ENCODE measurements at regions not wholly inside any gene's neighbourhood (a gene's known extent, or its start where the extent isn't known, plus 50 kb on each side); places are given as distances from the start of the nearest gene placed in this dataset.
"Not testable (repeated sequence)": the region's sequence is repeated elsewhere in the genome, so short reads cannot be mapped to it uniquely, and the experiment has no call there.

DNA sequence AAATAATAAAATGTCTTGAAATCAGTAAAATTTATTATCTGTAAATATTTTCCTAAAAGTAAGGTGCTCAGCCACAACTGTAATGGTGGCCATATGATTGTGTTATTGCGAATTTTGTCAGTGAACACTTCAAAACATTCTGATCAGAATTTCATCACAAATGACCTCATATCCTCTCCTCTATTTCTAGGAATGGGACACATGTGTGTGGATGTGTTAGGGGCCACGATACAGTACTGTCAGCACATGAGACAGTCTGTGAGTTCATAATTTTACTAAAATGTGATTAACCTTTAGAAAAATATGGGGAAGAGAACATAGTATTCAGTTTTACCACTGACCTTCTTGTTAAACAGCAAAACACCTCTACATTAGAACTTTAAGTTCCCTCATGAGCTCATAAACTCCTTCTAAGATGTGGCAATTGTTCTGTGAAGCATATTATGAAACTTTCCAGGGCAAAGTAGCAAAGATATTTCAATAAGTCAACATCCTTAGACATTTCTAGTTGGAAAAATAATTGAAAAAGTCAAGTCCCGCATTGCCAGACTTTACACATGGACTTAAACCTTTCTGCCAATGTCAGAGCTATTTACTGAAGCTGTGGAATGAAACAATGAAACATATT lies 158.2 kb upstream of the ABI3BP start:
- peaks cover 19% of the 10 kb centered on the region for H3K27me3 Mint-ChIP-seq
- H3K4me3 Mint-ChIP-seq: no peak overlapping the region
- DNase-seq: no peak
- H3K27ac Mint-ChIP-seq: no peak overlapping the region
- ChIA-PET CTCF (interaction anchor here (0.5 kb wide), 1 partner anchor 81 kb away, joined by 3 read pairs; no protein-coding TSS in a partner anchor), POLR2A (no interaction called here)
- H3K36me3 Mint-ChIP-seq (ENCODE audit: low read depth): no peaks in the 10 kb centered on the region
- H3K9me3 Mint-ChIP-seq: no peaks in the 10 kb centered on the region
- H3K4me1 Mint-ChIP-seq: no peaks in the 10 kb centered on the region

DNA sequence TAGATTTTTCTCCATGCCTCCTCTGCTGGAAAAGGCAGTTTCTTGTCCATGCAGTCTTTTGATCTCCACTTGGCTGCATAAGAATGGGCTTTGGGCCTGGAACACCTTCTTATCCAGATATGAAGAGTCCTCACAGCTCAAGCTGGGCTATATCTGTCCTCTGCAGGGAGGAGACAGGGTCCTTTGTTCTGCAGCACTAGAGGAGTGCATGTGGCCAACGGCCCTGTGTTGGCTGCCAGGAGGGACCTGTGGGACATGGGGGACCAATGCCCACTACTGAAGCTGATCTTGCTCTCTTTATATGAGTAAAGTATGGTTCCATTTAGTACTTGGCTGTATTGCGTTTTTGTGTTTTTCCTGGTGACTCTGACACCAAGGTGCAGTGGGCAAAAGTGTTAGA lies 157.3 kb upstream of the ABI3BP start:
- peaks cover 19% of the 10 kb centered on the region for H3K27me3 Mint-ChIP-seq
- no peaks in the 10 kb centered on the region for H3K36me3 Mint-ChIP-seq (ENCODE audit: low read depth)
- POLR2A ChIA-PET: no interaction called here
- no peak for DNase-seq
- no peak overlapping the region for H3K27ac Mint-ChIP-seq
- H3K4me1 Mint-ChIP-seq: no peaks in the 10 kb centered on the region
- H3K9me3 Mint-ChIP-seq: no peaks in the 10 kb centered on the region
- H3K4me3 Mint-ChIP-seq: no peak overlapping the region
- CTCF ChIA-PET: no interaction called here

DNA sequence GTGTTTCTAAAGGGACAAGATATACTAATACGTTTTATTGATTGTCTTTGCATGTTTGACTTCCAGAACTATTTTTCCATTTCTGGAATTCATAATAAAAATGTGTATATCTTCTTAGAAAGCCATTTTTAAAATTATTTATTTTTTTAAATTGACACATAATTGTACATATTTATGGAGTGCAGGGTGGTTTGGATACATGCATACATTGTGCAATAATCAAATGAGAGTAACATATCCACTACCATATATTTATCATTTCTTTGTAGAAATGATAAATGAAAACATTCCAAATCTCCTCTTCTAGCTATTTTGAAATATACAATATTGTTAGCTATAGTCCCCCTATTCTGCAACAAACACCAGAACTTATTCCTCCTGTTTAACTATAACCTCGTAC lies 156.5 kb upstream of the ABI3BP start:
- no peak for DNase-seq

DNA sequence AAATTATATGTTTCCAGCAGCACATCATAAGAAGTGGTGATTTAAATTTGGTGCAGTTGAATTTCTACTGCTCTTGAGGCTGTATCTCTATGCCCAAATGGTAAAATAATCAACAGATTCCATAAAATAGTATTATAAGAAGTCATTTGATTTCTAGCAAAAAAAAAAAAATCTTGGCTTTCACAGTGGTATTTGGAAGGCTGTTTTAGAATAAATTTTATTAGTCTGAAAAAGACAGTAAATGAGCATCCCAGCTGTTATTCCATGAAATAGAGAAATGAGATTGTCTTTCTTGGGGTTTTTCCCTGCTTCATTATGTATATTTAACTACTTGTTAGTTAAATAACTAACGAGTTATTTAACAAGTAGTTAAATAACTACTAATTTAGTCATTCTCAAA lies 156.0 kb upstream of the ABI3BP start:
- CTCF ChIA-PET: no interaction called here
- Mint-ChIP-seq H3K27me3 (peaks cover 17% of the 10 kb centered on the region), H3K4me3 (no peak overlapping the region), H3K4me1 (no peaks in the 10 kb centered on the region), H3K36me3 (ENCODE audit: low read depth) (no peaks in the 10 kb centered on the region), H3K27ac (no peak overlapping the region), H3K9me3 (no peaks in the 10 kb centered on the region)
- POLR2A ChIA-PET: no interaction called here
- DNase-seq: no peak

More for the DNA sequence above, 156.5 kb upstream of the ABI3BP start:
- ChIA-PET CTCF (no interaction called here), POLR2A (no interaction called here)
- Mint-ChIP-seq H3K9me3 (no peaks in the 10 kb centered on the region), H3K27ac (no peak overlapping the region), H3K36me3 (ENCODE audit: low read depth) (no peaks in the 10 kb centered on the region), H3K4me3 (no peak overlapping the region), H3K4me1 (no peaks in the 10 kb centered on the region), H3K27me3 (peaks cover 17% of the 10 kb centered on the region)

DNA sequence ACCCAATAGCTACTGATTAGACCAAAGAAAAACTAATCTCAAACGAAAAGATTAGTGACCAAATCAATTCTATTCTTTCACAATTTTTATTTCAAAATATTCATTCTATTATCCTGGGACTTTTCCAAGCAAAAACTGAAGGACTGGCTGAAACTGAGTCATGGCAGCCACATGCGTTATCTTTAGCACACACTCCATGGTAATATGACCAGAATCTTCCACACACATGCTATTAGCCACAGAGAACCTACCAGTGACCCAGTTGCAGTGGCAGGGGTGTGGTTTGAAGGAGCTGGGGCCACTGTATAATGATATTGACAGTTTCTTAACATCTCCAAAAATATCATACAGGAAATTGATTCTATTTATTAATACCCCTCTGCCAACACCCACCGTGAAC lies 154.8 kb upstream of the ABI3BP start:
- H3K9me3 Mint-ChIP-seq: no peaks in the 10 kb centered on the region
- no peak for DNase-seq
- no peak overlapping the region for H3K4me3 Mint-ChIP-seq
- H3K27ac Mint-ChIP-seq: no peak overlapping the region
- no peaks in the 10 kb centered on the region for H3K36me3 Mint-ChIP-seq (ENCODE audit: low read depth)
- ChIA-PET POLR2A (no interaction called here), CTCF (no interaction called here)
- H3K4me1 Mint-ChIP-seq: no peaks in the 10 kb centered on the region
- peaks cover 12% of the 10 kb centered on the region for H3K27me3 Mint-ChIP-seq

DNA sequence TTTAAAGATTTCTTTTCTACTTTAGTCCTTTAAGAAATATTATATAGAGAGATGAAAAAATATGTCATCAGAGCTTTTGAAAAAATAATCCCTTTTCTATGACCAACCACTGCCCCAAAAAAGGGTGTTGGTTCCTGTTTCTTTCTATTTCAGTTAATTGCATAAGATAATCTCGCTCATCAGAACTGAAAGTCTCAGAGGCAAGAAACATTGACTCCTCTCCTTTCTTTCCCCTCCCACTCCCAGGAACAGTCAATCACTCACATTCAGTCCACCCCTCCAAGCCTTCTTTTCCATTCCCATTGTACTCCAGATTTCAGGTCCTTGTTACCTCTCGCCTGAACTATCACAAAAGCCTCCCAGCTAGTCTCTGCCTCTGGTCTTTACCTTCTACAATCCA lies 153.7 kb upstream of the ABI3BP start:
- ChIA-PET CTCF (no interaction called here), POLR2A (no interaction called here)

DNA sequence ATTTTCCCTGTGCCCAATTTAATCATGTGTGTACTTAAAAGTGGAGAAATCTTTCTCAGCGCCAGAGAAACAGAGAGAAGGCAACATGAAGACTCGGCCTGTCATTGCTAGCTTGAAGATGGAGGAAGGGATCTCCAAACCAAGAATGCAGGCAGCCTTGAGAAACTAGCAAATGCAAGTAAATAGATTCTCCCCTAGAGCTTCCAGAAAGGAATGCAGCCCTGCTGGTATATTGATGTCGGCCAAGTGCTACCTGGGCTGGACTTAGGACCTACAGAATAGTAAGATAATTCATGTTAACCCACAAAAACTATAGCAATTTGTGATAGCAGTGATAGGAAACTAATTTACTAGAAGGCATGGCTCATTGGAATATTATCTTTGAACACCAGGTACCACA lies 150.9 kb upstream of the ABI3BP start:
- no peaks in the 10 kb centered on the region for H3K36me3 Mint-ChIP-seq (ENCODE audit: low read depth)
- CTCF ChIA-PET: no interaction called here
- no peak for DNase-seq
- H3K27ac Mint-ChIP-seq: no peak overlapping the region
- no peak overlapping the region for H3K4me3 Mint-ChIP-seq
- H3K27me3 Mint-ChIP-seq: peaks cover 9% of the 10 kb centered on the region
- H3K4me1 Mint-ChIP-seq: no peaks in the 10 kb centered on the region
- H3K9me3 Mint-ChIP-seq: no peaks in the 10 kb centered on the region
- POLR2A ChIA-PET: no interaction called here

More for the DNA sequence above, 153.7 kb upstream of the ABI3BP start:
- Mint-ChIP-seq H3K4me3 (no peak overlapping the region), H3K27me3 (peaks cover 10% of the 10 kb centered on the region), H3K9me3 (no peaks in the 10 kb centered on the region), H3K27ac (no peak overlapping the region), H3K4me1 (no peaks in the 10 kb centered on the region), H3K36me3 (ENCODE audit: low read depth) (no peaks in the 10 kb centered on the region)
- DNase-seq: no peak

DNA sequence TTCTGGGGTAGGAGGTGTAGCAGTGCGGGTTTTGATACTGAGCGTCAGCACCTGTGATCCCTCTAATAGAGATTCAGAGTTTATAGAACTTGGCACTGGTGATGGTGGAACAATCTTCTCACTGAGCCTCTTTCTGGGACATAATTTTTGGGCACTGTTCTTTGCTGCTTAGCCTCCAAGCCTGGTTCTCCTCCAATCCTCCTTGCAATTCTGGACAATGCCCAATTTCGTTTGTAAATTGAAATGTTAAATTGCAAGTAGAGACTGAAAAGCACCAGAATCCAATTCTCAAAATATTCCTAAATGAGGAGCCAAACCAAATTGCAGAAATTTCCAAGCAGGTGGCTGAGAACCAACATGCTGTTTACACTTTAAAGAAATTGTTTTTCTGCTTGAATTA lies 149.8 kb upstream of the ABI3BP start:
- Mint-ChIP-seq H3K4me1 (no peaks in the 10 kb centered on the region), H3K36me3 (ENCODE audit: low read depth) (no peaks in the 10 kb centered on the region), H3K27me3 (peaks cover 5% of the 10 kb centered on the region), H3K9me3 (no peaks in the 10 kb centered on the region), H3K4me3 (no peak overlapping the region), H3K27ac (no peak overlapping the region)
- DNase-seq: no peak
- ChIA-PET CTCF (no interaction called here), POLR2A (no interaction called here)

DNA sequence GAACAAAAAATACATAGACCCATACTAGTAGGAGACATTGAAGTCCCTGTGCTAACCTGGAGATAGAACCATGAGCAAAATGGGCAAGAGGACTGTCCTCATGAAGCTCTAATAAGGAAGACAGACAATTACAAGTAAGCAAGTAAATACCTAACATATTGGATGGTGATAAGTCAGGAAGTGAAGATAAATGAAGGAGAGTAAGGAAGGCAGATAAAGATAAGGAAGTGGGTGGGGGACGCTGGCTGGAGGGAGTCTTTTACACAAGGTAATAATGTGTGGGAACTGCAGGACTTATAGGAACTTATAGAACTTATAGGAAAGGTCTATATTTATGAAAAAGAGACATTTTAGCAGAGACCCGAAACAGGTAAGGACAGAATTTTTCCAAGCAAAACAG lies 148.9 kb upstream of the ABI3BP start:
- POLR2A ChIA-PET: no interaction called here
- Mint-ChIP-seq H3K4me1 (no peaks in the 10 kb centered on the region), H3K27me3 (peaks cover 3% of the 10 kb centered on the region), H3K27ac (no peak overlapping the region), H3K4me3 (no peak overlapping the region), H3K9me3 (no peaks in the 10 kb centered on the region), H3K36me3 (ENCODE audit: low read depth) (no peaks in the 10 kb centered on the region)
- CTCF ChIA-PET: no interaction called here
- no peak for DNase-seq

DNA sequence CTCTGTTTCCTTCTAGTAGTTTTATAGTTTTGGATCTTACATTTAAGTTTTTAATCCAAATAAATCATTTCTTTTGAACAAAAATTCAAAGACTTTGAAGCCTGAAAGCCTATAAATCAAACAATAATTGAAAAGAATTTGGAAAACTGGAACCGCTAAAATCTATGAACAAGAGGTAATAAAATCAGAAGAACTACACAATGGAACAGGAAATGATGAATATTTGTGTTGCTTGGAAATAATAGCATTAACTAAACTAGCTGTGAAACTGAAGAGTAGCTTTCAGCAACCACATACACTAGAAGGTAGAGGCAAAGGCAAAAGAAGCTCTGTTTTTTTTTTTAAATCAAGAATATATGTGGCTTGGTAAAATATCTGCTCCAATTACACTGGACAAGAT lies 147.9 kb upstream of the ABI3BP start:
- ChIA-PET CTCF (no interaction called here), POLR2A (no interaction called here)
- Mint-ChIP-seq H3K9me3 (no peaks in the 10 kb centered on the region), H3K4me3 (no peak overlapping the region), H3K27ac (no peak overlapping the region), H3K27me3 (peaks cover 10% of the 10 kb centered on the region), H3K4me1 (no peaks in the 10 kb centered on the region), H3K36me3 (ENCODE audit: low read depth) (no peaks in the 10 kb centered on the region)
- DNase-seq: no peak

DNA sequence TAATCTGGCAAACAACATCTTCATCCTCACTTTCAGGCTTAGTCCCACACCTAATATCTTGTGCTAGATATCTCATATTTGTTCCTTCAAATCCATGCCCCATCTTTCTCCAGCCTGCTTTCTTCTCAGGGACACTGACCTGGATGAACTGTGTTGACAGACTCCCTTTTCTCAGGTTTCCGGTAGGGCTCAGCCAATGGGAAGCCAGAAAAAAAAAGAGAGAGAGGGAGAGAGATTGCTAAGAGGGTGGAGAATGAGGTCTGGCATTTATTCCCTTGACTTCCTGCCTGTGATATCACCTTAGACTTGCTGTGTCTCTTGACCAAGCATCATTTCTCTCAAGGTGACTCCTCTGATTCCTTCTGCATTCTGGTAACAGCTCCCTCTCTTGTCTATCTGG lies 145.6 kb upstream of the ABI3BP start:
- Mint-ChIP-seq H3K27ac (no peak overlapping the region), H3K36me3 (ENCODE audit: low read depth) (no peaks in the 10 kb centered on the region), H3K27me3 (peaks cover 10% of the 10 kb centered on the region), H3K4me3 (no peak overlapping the region), H3K4me1 (peaks cover 8% of the 10 kb centered on the region), H3K9me3 (no peaks in the 10 kb centered on the region)
- CTCF ChIA-PET: no interaction called here
- POLR2A ChIA-PET: no interaction called here
- no peak for DNase-seq

DNA sequence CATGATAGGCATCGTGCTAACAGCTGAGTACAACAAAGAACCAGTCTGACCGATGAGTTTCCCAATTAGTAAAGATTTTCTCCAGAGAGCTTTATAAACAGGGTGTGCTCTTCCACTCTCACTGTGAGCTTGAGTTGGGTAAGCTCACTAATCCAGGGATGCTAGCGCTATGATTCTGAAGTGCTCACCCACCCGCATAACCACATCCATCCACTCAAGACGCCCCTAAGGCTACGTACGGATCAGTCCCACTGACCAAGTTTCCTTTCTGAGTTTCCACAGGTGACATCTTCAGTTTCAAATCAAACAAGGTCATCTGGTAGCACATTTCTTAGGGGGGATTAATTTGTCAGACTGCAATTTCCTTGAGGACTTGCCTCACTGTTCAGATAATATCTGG lies 141.1 kb upstream of the ABI3BP start:
- no peak overlapping the region for H3K27ac Mint-ChIP-seq
- peaks cover 11% of the 10 kb centered on the region for H3K27me3 Mint-ChIP-seq
- peaks cover 5% of the 10 kb centered on the region for H3K9me3 Mint-ChIP-seq
- DNase-seq: no peak
- no peak overlapping the region for H3K4me3 Mint-ChIP-seq
- ChIA-PET POLR2A (no interaction called here), CTCF (no interaction called here)
- H3K36me3 Mint-ChIP-seq (ENCODE audit: low read depth): no peaks in the 10 kb centered on the region
- H3K4me1 Mint-ChIP-seq: peaks cover 16% of the 10 kb centered on the region

DNA sequence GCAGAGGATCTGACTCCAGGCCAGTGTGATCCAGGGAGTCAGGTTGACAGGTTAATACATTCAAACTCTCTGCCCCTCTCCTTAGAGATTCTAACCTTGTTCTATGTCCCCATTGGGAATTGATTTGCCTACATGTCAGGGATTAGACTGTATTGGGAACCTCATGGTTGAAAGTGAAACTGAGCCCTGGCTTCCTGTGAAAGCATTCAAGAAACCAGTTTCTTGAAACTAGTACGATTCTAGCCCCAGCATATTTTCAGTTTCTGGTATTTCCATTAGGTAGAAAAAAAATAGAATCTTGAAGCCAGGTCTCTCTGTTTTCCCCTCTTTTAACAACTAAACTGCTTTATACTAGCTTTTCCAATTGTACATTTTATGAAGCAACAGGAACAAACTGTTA lies 140.4 kb upstream of the ABI3BP start:
- ChIA-PET POLR2A (no interaction called here), CTCF (no interaction called here)
- no peaks in the 10 kb centered on the region for H3K36me3 Mint-ChIP-seq (ENCODE audit: low read depth)
- DNase-seq: no peak
- peaks cover 5% of the 10 kb centered on the region for H3K9me3 Mint-ChIP-seq
- no peak overlapping the region for H3K27ac Mint-ChIP-seq
- no peak overlapping the region for H3K4me3 Mint-ChIP-seq
- H3K27me3 Mint-ChIP-seq: peaks cover 12% of the 10 kb centered on the region
- peaks cover 16% of the 10 kb centered on the region for H3K4me1 Mint-ChIP-seq

DNA sequence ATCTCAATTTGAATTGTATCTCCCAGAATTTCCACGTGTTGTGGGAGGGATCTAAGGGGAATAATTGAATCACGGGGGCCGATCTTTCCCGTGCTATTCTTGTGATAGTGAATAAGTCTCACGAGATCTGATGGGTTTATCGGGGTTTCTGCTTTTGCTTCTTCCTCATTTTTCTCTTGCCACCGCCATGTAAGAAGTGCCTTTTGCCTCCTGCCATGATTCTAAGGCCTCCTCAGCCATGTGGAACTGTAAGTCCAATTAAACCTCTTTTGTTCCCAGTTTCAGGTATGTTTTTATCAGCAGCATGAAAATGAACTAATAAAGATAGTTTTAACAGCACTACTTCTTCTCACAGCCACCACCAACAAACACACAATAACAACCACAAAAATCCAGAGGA lies 140.0 kb upstream of the ABI3BP start:
- H3K4me3 Mint-ChIP-seq; DNase-seq; POLR2A ChIA-PET; H3K27ac Mint-ChIP-seq; H3K36me3 Mint-ChIP-seq (ENCODE audit: low read depth); H3K9me3 Mint-ChIP-seq; CTCF ChIA-PET: not testable (repeated sequence)
- H3K27me3 Mint-ChIP-seq: peaks cover 12% of the 10 kb centered on the region
- peaks cover 16% of the 10 kb centered on the region for H3K4me1 Mint-ChIP-seq

DNA sequence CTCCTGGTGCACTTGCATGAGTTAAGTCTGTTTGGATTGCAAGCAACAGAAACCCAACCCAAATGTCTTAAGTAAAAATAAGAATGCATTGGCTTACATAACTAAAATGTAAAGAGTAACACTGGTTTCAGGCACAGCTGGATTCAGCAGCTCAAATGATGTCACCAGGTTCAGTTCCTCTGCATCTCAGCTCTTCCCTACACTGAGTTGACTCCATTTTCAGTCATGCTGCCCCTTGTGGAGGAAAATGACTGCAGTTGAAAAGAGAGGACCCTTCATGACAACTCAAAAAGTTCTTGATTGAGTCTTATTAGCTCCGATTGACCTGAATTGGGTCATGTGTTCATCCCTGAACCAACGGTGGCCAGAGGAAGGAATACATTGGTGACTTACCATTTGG lies 138.5 kb upstream of the ABI3BP start:
- ChIA-PET CTCF (no interaction called here), POLR2A (no interaction called here)
- peaks cover 9% of the 10 kb centered on the region for H3K27me3 Mint-ChIP-seq
- H3K36me3 Mint-ChIP-seq (ENCODE audit: low read depth): no peaks in the 10 kb centered on the region
- no peak overlapping the region for H3K4me3 Mint-ChIP-seq
- DNase-seq: no peak
- H3K9me3 Mint-ChIP-seq: peaks cover 5% of the 10 kb centered on the region
- H3K27ac Mint-ChIP-seq: no peak overlapping the region
- peaks cover 16% of the 10 kb centered on the region for H3K4me1 Mint-ChIP-seq
